Esophagus muscularis mucosa (tissue), 3 donors: ENCODE measurements at regions not wholly inside any gene's neighbourhood (a gene's known extent, or its start where the extent isn't known, plus 50 kb on each side); places are given as distances from the start of the nearest gene placed in this dataset.

Experiments
- POLR2AphosphoS5 ChIP-seq, 2 donors: sonication (generic); formaldehyde crosslinking; IDR thresholded peaks; one replicate each; pipeline ENCODE4 v1.6.1; 2017; ENCODE audit warnings: antibody characterized with exemption in 2 of 2
- TF ChIP-seq, protein P1 (sequence below), 3 experiments: fragments of 200-600 bp in 2 of 3; fragments of 450-650 bp in 1 of 3; sonication (generic) in 2 of 3; IDR thresholded peaks; one replicate each; pipeline ENCODE4 v1.5.1; 2017 to 2019; ENCODE audit warnings: antibody characterized with exemption in 3 of 3, mild to moderate bottlenecking in 2 of 3, moderate library complexity in 1 of 3

- TF ChIP-seq, protein P1, sequence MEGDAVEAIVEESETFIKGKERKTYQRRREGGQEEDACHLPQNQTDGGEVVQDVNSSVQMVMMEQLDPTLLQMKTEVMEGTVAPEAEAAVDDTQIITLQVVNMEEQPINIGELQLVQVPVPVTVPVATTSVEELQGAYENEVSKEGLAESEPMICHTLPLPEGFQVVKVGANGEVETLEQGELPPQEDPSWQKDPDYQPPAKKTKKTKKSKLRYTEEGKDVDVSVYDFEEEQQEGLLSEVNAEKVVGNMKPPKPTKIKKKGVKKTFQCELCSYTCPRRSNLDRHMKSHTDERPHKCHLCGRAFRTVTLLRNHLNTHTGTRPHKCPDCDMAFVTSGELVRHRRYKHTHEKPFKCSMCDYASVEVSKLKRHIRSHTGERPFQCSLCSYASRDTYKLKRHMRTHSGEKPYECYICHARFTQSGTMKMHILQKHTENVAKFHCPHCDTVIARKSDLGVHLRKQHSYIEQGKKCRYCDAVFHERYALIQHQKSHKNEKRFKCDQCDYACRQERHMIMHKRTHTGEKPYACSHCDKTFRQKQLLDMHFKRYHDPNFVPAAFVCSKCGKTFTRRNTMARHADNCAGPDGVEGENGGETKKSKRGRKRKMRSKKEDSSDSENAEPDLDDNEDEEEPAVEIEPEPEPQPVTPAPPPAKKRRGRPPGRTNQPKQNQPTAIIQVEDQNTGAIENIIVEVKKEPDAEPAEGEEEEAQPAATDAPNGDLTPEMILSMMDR (IDR thresholded peaks at IDR 0.05) = no peak
- TF ChIP-seq POLR2AphosphoS5 (IDR thresholded peaks at IDR 0.05) = peak in 1 of 2 donors; percentile 44
Measured at GRCh38 chr12:114920771-114921554, 237.0 kb upstream of the TBX3 start.
